Muscle layer of duodenum (tissue), 2 donors: ENCODE measurements at regions not wholly inside any gene's neighbourhood (a gene's known extent, or its start where the extent isn't known, plus 50 kb on each side); places are given as distances from the start of the nearest gene placed in this dataset.

Source experiments
- H3K27ac ChIP-seq: one replicate; pipeline ENCODE4 v1.7.0; 2013; ENCODE audit warnings: mild to moderate bottlenecking, low read length
- H3K27me3 ChIP-seq: one replicate; pipeline ENCODE4 v1.7.0; 2013; ENCODE audit warnings: low read depth, mild to moderate bottlenecking, control low read depth, low read length
- H3K36me3 ChIP-seq, 2 donors: one replicate each; pipeline ENCODE4 v1.7.0; 2013; ENCODE audit warnings: low read length in 2 of 2, control low read depth in 1 of 2, mild to moderate bottlenecking in 1 of 2; ENCODE audit not compliant: insufficient read depth in 2 of 2, control insufficient read depth in 1 of 2
- H3K4me1 ChIP-seq, 2 donors: one replicate each; pipeline ENCODE4 v1.7.0; 2013; ENCODE audit warnings: low read length in 2 of 2, mild to moderate bottlenecking in 2 of 2, control low read depth in 1 of 2, moderate library complexity in 1 of 2; ENCODE audit not compliant: insufficient read depth in 2 of 2, control insufficient read depth in 1 of 2
- H3K4me3 ChIP-seq, 2 donors: one replicate each; pipeline ENCODE4 v1.7.0; 2013; ENCODE audit warnings: low read length in 2 of 2, low read depth in 1 of 2, mild to moderate bottlenecking in 1 of 2
- H3K9me3 ChIP-seq, 2 donors: one replicate each; pipeline ENCODE4 v1.7.0; 2013; ENCODE audit warnings: low read length in 2 of 2, control low read depth in 1 of 2, mild to moderate bottlenecking in 1 of 2; ENCODE audit not compliant: control insufficient read depth in 1 of 2
- donor health status: healthy.

- Histone ChIP-seq H3K36me3 (no peaks in the 10 kb centered on the region), H3K4me1 (no peaks in the 10 kb centered on the region), H3K27me3 (no peaks in the 10 kb centered on the region), H3K4me3 (no peak overlapping the region), H3K27ac (no peak overlapping the region), H3K9me3 (peaks cover 4 to 14% of the 10 kb centered on the region in 2 donors)
Observed at GRCh38 chr1:60185684-60186083, 112.1 kb upstream of the C1orf87 start.

DNA sequence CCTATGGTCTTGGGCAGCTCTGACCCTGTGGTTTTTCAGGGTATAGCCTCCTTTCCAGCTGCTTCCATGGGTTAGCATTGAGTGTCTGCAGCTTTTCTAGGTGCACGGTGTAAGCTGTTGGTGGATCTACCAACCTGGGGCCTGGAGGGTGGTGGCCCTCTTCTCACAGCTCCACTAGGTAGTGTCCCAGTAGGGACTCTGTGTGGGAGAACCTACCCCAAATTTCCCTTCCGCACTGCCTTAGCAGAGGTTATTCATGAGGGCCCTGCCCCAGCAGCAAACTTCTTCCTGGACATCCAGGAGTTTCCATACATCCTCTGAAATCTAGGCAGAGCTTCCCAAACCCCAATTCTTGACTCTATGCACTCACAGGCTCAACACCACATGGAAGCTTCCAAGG is 111.0 kb upstream of the C1orf87 start:
- Histone ChIP-seq H3K36me3 (no peaks in the 10 kb centered on the region), H3K4me1 (no peaks in the 10 kb centered on the region), H3K4me3 (no peak overlapping the region), H3K9me3 (peaks cover 4 to 10% of the 10 kb centered on the region in 2 donors), H3K27ac (no peak overlapping the region), H3K27me3 (no peaks in the 10 kb centered on the region)

DNA sequence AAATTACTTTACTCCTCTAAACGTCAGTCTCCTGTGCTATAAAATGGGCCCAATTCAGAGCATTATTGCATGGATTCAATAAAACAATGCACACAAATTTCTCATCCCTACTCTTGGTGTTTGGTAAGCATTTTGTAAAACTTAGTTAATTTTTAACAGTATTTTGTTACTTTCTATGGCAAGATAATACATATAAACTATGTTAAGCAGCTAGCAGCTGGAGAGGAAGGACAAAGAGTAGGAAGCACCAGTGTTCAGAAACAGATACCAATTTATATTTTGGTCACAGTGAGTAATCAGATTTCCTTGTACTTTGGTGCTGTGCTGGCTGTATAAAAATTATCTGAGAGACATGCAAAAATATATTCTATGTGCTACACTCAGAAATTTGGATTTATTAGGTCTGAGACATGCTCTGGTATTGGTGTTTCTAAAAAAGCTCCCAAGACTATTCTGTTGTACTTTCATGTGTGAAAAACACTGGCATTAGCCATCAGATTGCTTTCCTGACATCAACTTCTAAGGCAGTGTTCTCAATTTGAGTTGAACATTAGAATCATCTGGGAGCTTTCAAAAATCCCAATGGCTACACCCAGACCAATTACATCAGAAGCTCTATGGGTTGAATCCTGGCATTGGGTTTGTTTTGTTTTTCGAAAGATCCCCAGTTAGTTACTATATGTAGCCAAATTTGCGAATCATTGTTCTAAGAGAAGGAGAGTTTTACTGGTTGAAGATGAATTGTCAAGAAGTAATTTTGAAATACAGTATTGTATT is 100.3 kb upstream of the C1orf87 start:
- peaks cover 0 to 4% of the 10 kb centered on the region in 2 donors for H3K9me3 ChIP-seq
- H3K4me3 ChIP-seq, result no peak overlapping the region
- H3K27ac ChIP-seq, result no peak overlapping the region
- no peaks in the 10 kb centered on the region for H3K4me1 ChIP-seq
- H3K27me3 ChIP-seq, result no peaks in the 10 kb centered on the region
- no peaks in the 10 kb centered on the region for H3K36me3 ChIP-seq

DNA sequence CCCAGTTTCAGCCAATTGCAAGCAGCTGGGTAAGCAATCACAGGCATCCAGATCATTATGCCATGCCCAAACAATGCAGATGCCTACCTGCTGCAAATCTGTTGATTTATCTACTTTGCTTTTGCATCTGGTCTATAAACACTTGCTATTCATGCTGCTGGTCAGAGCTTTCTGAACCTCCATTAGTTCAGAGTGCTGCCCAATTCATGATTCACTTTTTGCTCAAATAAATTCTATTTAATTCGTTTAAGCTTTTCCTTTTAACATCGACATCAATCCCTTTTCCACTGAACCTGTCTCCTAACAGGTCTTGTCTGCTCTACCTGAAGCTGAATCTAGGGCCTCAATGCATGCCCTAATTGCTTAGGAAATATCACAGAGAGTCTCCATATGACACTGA is 99.4 kb upstream of the C1orf87 start:
- Histone ChIP-seq H3K27ac (no peak overlapping the region), H3K4me1 (no peaks in the 10 kb centered on the region), H3K4me3 (no peak overlapping the region), H3K27me3 (no peaks in the 10 kb centered on the region), H3K9me3 (peaks cover 0 to 4% of the 10 kb centered on the region in 2 donors), H3K36me3 (no peaks in the 10 kb centered on the region)

DNA sequence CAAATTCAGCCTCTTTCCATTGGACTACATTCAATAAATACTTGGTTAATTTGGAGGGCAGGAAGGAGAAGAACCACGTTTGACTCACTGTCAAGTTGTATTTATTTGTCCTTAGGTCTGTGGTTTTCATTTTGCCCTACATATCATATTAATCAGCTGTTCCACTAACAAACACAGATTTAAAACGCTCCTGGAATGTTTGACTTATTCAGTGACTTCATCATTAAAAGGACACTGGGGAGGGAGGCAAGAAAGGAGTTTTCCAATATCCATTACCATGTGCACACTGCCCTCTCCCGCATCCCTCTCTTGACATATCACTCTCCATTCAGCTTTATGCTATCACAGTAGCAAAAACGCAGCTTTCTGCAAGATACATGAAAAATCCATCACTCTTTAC is 98.2 kb upstream of the C1orf87 start:
- peaks cover 0 to 4% of the 10 kb centered on the region in 2 donors for H3K9me3 ChIP-seq

DNA sequence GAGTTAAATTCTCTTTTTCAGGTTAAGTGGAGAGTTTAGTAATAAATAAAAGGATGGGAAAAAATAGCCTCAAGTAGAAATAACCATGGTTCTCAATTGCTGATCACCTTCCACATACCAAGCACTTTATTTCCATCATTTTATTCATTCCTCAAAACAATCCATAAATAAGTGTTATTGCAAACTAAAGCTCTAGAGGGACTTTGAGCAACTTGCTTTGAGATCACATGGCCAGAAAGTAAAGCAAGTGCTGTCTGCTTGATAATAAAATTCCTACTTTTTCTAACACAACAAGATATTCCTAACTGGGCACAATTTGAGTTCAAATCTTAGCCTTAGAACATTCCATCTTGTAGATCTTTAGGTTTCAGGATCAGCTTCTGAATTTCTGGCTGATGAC is 97.1 kb upstream of the C1orf87 start:
- H3K9me3 ChIP-seq, result peaks cover 0 to 4% of the 10 kb centered on the region in 2 donors
- no peaks in the 10 kb centered on the region for H3K27me3 ChIP-seq
- H3K36me3 ChIP-seq, result no peaks in the 10 kb centered on the region
- no peaks in the 10 kb centered on the region for H3K4me1 ChIP-seq
- no peak overlapping the region for H3K27ac ChIP-seq
- no peak overlapping the region for H3K4me3 ChIP-seq

More for the DNA sequence above, 98.2 kb upstream of the C1orf87 start:
- Histone ChIP-seq H3K27me3 (no peaks in the 10 kb centered on the region), H3K27ac (no peak overlapping the region), H3K4me3 (no peak overlapping the region), H3K4me1 (no peaks in the 10 kb centered on the region), H3K36me3 (no peaks in the 10 kb centered on the region)

- H3K4me3 ChIP-seq, result no peak overlapping the region
- H3K9me3 ChIP-seq, result peaks cover 0 to 4% of the 10 kb centered on the region in 2 donors
- H3K27me3 ChIP-seq, result no peaks in the 10 kb centered on the region
- H3K36me3 ChIP-seq, result no peaks in the 10 kb centered on the region
- H3K27ac ChIP-seq, result no peak overlapping the region
- H3K4me1 ChIP-seq, result no peaks in the 10 kb centered on the region
Observed at GRCh38 chr1:60169206-60169605, 95.6 kb upstream of the C1orf87 start.

DNA sequence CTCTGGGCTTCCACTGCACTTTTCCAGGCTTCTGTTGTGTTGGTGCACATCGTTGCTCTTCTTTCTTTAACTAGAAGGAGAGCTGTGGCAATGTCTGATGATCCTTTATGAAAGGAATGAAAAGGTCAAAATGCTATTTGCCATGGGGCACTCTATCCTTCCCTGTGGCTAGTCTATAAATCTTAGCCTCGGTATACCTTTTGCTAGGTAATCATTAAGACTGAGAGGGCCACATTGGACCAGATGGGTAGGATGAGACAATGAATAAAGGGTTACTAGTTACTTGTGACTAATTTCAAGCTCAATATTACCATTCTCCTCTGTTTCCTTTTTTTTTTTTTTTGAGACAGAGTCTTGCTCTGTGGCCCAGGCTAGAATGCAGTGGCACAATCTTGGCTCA is 89.4 kb upstream of the C1orf87 start:
- no peaks in the 10 kb centered on the region for H3K36me3 ChIP-seq
- no peaks in the 10 kb centered on the region for H3K4me1 ChIP-seq

GRCh38 chr1:60160141-60160540 is 86.6 kb upstream of the C1orf87 start:
- Histone ChIP-seq H3K27ac (no peak overlapping the region), H3K4me3 (no peak overlapping the region), H3K36me3 (no peaks in the 10 kb centered on the region), H3K27me3 (no peaks in the 10 kb centered on the region), H3K9me3 (no peaks in the 10 kb centered on the region), H3K4me1 (no peaks in the 10 kb centered on the region)

More for the DNA sequence above, 89.4 kb upstream of the C1orf87 start:
- Histone ChIP-seq H3K4me3 (no peak overlapping the region), H3K27me3 (no peaks in the 10 kb centered on the region), H3K9me3 (no peaks in the 10 kb centered on the region), H3K27ac (no peak overlapping the region)

DNA sequence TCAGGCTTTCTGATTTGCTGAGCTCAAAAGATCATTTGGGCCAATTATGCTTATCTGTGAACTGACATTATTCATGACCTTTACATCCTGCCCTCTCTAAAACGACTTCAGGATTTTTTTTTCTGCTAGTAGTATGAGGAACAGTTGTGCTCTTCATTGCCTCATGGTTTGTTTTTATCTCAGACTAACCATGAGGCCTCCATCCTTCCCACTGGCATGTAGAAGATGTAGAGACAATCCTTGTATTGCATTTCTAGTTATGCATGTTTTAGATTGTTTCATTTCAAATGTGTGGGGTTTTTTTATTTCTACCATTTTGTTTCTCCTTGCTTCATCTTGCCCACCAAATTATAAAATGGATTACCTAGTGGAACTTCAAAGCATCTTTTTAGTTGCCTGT is 82.8 kb upstream of the C1orf87 start:
- Histone ChIP-seq H3K4me1 (no peaks in the 10 kb centered on the region), H3K27me3 (no peaks in the 10 kb centered on the region), H3K36me3 (no peaks in the 10 kb centered on the region), H3K4me3 (no peak overlapping the region), H3K27ac (no peak overlapping the region), H3K9me3 (no peaks in the 10 kb centered on the region)

GRCh38 chr1:60153961-60154360 is 80.4 kb upstream of the C1orf87 start:
- no peak overlapping the region for H3K27ac ChIP-seq

GRCh38 chr1:60152891-60153290 is 79.3 kb upstream of the C1orf87 start:
- no peak overlapping the region for H3K27ac ChIP-seq
- no peak overlapping the region for H3K4me3 ChIP-seq
- no peaks in the 10 kb centered on the region for H3K36me3 ChIP-seq
- H3K4me1 ChIP-seq, result no peaks in the 10 kb centered on the region
- H3K27me3 ChIP-seq, result no peaks in the 10 kb centered on the region
- H3K9me3 ChIP-seq, result no peaks in the 10 kb centered on the region

More at GRCh38 chr1:60153961-60154360, 80.4 kb upstream of the C1orf87 start:
- H3K4me1 ChIP-seq, result no peaks in the 10 kb centered on the region
- no peak overlapping the region for H3K4me3 ChIP-seq
- no peaks in the 10 kb centered on the region for H3K9me3 ChIP-seq
- no peaks in the 10 kb centered on the region for H3K27me3 ChIP-seq
- H3K36me3 ChIP-seq, result no peaks in the 10 kb centered on the region
